ENCODE measurements at regions not wholly inside any gene's neighbourhood (a gene's known extent, or its start where the extent isn't known, plus 50 kb on each side); places are given as distances from the start of the nearest gene placed in this dataset.

GRCh38 chr6:105711216-105711615 is 308.3 kb upstream of the PREP start:
- no peak overlapping the region for H3K27ac ChIP-seq
- no peak for DNase-seq (ENCODE audit: low spot score)
- POLR2A ChIA-PET (ENCODE audit: low non-redundant PET): no interaction called here
- CTCF ChIA-PET: interaction anchor here (0.5 kb wide), 2 partner anchors 31 to 200 kb away, joined by 3 to 4 read pairs; no protein-coding TSS in a partner anchor
- TF ChIP-seq CTCF (conservative IDR thresholded peaks at IDR 0.05; ENCODE audit: low read depth): no peak

- TF ChIP-seq CTCF (conservative IDR thresholded peaks at IDR 0.05; ENCODE audit: low read depth): no peak
- H3K27ac ChIP-seq: no peak overlapping the region
- ChIA-PET POLR2A (ENCODE audit: low non-redundant PET) (no interaction called here), CTCF (no interaction called here)
- no peak for DNase-seq (ENCODE audit: low spot score)
Observed at GRCh38 chr6:105705608-105706007, 302.7 kb upstream of the PREP start.

GRCh38 chr6:105695461-105695860 is 292.6 kb upstream of the PREP start:
- TF ChIP-seq CTCF (conservative IDR thresholded peaks at IDR 0.05; ENCODE audit: low read depth): no peak
- H3K27ac ChIP-seq: no peak overlapping the region
- ChIA-PET CTCF (no interaction called here), POLR2A (ENCODE audit: low non-redundant PET) (no interaction called here)
- DNase-seq (ENCODE audit: low spot score): no peak

GRCh38 chr6:105692613-105693215 is 289.8 kb upstream of the PREP start:
- no peak for DNase-seq (ENCODE audit: low spot score)
- POLR2A ChIA-PET (ENCODE audit: low non-redundant PET): no interaction called here
- no peak for TF ChIP-seq CTCF (conservative IDR thresholded peaks at IDR 0.05; ENCODE audit: low read depth)
- CTCF ChIA-PET: interaction anchor here (0.5 kb wide), 1 partner anchor 1740 kb away, joined by 3 read pairs; no protein-coding TSS in a partner anchor
- no peak overlapping the region for H3K27ac ChIP-seq

GRCh38 chr6:105691971-105692370 is 289.1 kb upstream of the PREP start:
- H3K27ac ChIP-seq: no peak overlapping the region
- CTCF ChIA-PET: no interaction called here
- TF ChIP-seq CTCF (conservative IDR thresholded peaks at IDR 0.05; ENCODE audit: low read depth): no peak
- no peak for DNase-seq (ENCODE audit: low spot score)
- POLR2A ChIA-PET (ENCODE audit: low non-redundant PET): no interaction called here

GRCh38 chr6:105691081-105691480 is 288.2 kb upstream of the PREP start:
- TF ChIP-seq CTCF (conservative IDR thresholded peaks at IDR 0.05; ENCODE audit: low read depth): no peak
- no peak overlapping the region for H3K27ac ChIP-seq
- no peak for DNase-seq (ENCODE audit: low spot score)
- ChIA-PET POLR2A (ENCODE audit: low non-redundant PET) (no interaction called here), CTCF (no interaction called here)
